ENCODE measurements at regions not wholly inside any gene's neighbourhood (a gene's known extent, or its start where the extent isn't known, plus 50 kb on each side); places are given as distances from the start of the nearest gene placed in this dataset.

GRCh38 chr2:234405462-234405861, 91.4 kb downstream of the ARL4C start:
- no peak overlapping the region for H3K9ac ChIP-seq (ENCODE audit: low read length)
- no peaks in the 10 kb centered on the region for H3K4me1 ChIP-seq (ENCODE audit: control insufficient read depth, low read depth, low read length)
- H3K56ac ChIP-seq (ENCODE audit: low read length), result no peak overlapping the region
- no peak overlapping the region for H2BK120ac ChIP-seq (ENCODE audit: low read depth, low read length)
- H3K18ac ChIP-seq (ENCODE audit: low read length), result no peak overlapping the region
- H3K4me2 ChIP-seq (ENCODE audit: low read length), result no peak overlapping the region
- H2AK5ac ChIP-seq (ENCODE audit: low read length), result no peak overlapping the region
- no peak overlapping the region for H2BK5ac ChIP-seq (ENCODE audit: low read length)
- no peak overlapping the region for H3K4me3 ChIP-seq (ENCODE audit: low read length)
- H3K79me1 ChIP-seq (ENCODE audit: low read length), result no peaks in the 10 kb centered on the region
- H2BK15ac ChIP-seq (replicated peaks; ENCODE audit: low read depth), result no peak overlapping the region
- H3K27me3 ChIP-seq (ENCODE audit: insufficient read depth, low read length, poor library complexity), result no peaks in the 10 kb centered on the region
- no CpG with 5 or more reads among the region's 2 CpGs for WGBS (ENCODE audit: extremely low coverage, insufficient coverage, low lambda C conversion rate)
- no peaks in the 10 kb centered on the region for H3K79me2 ChIP-seq (ENCODE audit: control insufficient read depth, insufficient read depth, low read length)
- H4K5ac ChIP-seq (ENCODE audit: low read length), result no peak overlapping the region
- no peaks in the 10 kb centered on the region for H3K36me3 ChIP-seq (ENCODE audit: control insufficient read depth, insufficient read depth, low read length)
- H3K4ac ChIP-seq (ENCODE audit: low read depth, low read length), result no peak overlapping the region
- no peak overlapping the region for H3K27ac ChIP-seq (ENCODE audit: low read depth, low read length)
- no peak overlapping the region for H4K8ac ChIP-seq (ENCODE audit: low read depth, low read length)
- no peak for DNase-seq
- no peak overlapping the region for H3K23ac ChIP-seq (ENCODE audit: low read length)

- no peak overlapping the region for H2AK5ac ChIP-seq (ENCODE audit: low read length)
- no peak overlapping the region for H3K23ac ChIP-seq (ENCODE audit: low read length)
- H3K4me1 ChIP-seq (ENCODE audit: control insufficient read depth, low read depth, low read length), result no peaks in the 10 kb centered on the region
- no peaks in the 10 kb centered on the region for H3K36me3 ChIP-seq (ENCODE audit: control insufficient read depth, insufficient read depth, low read length)
- H3K27me3 ChIP-seq (ENCODE audit: insufficient read depth, low read length, poor library complexity), result no peaks in the 10 kb centered on the region
- no peak overlapping the region for H3K4me3 ChIP-seq (ENCODE audit: low read length)
- no peak overlapping the region for H3K27ac ChIP-seq (ENCODE audit: low read depth, low read length)
- H4K5ac ChIP-seq (ENCODE audit: low read length), result no peak overlapping the region
- no peak overlapping the region for H3K18ac ChIP-seq (ENCODE audit: low read length)
- H3K56ac ChIP-seq (ENCODE audit: low read length), result no peak overlapping the region
- no peak overlapping the region for H2BK120ac ChIP-seq (ENCODE audit: low read depth, low read length)
- no peaks in the 10 kb centered on the region for H3K79me2 ChIP-seq (ENCODE audit: control insufficient read depth, insufficient read depth, low read length)
- no peak overlapping the region for H2BK15ac ChIP-seq (replicated peaks; ENCODE audit: low read depth)
- H3K79me1 ChIP-seq (ENCODE audit: low read length), result no peaks in the 10 kb centered on the region
- H3K4ac ChIP-seq (ENCODE audit: low read depth, low read length), result no peak overlapping the region
- no peak overlapping the region for H3K9ac ChIP-seq (ENCODE audit: low read length)
- H4K8ac ChIP-seq (ENCODE audit: low read depth, low read length), result no peak overlapping the region
- no peak overlapping the region for H2BK5ac ChIP-seq (ENCODE audit: low read length)
- H3K4me2 ChIP-seq (ENCODE audit: low read length), result no peak overlapping the region
- no peak for DNase-seq
- WGBS (ENCODE audit: extremely low coverage, insufficient coverage, low lambda C conversion rate), result no CpG with 5 or more reads among the region's 8 CpGs
Measured at GRCh38 chr2:234404957-234405356, 91.9 kb downstream of the ARL4C start.

- no peak overlapping the region for H3K18ac ChIP-seq (ENCODE audit: low read length)
- H3K79me2 ChIP-seq (ENCODE audit: control insufficient read depth, insufficient read depth, low read length), result no peaks in the 10 kb centered on the region
- H4K8ac ChIP-seq (ENCODE audit: low read depth, low read length), result no peak overlapping the region
- H4K5ac ChIP-seq (ENCODE audit: low read length), result no peak overlapping the region
- no peaks in the 10 kb centered on the region for H3K79me1 ChIP-seq (ENCODE audit: low read length)
- H3K4me3 ChIP-seq (ENCODE audit: low read length), result no peak overlapping the region
- no peak overlapping the region for H2BK15ac ChIP-seq (replicated peaks; ENCODE audit: low read depth)
- no peaks in the 10 kb centered on the region for H3K4me1 ChIP-seq (ENCODE audit: control insufficient read depth, low read depth, low read length)
- no peak overlapping the region for H3K9ac ChIP-seq (ENCODE audit: low read length)
- no peaks in the 10 kb centered on the region for H3K36me3 ChIP-seq (ENCODE audit: control insufficient read depth, insufficient read depth, low read length)
- H3K27ac ChIP-seq (ENCODE audit: low read depth, low read length), result no peak overlapping the region
- H3K56ac ChIP-seq (ENCODE audit: low read length), result no peak overlapping the region
- H2AK5ac ChIP-seq (ENCODE audit: low read length), result no peak overlapping the region
- no CpG with 5 or more reads among the region's 1 CpG for WGBS (ENCODE audit: extremely low coverage, insufficient coverage, low lambda C conversion rate)
- DNase-seq, result no peak
- H2BK5ac ChIP-seq (ENCODE audit: low read length), result no peak overlapping the region
- no peak overlapping the region for H3K4ac ChIP-seq (ENCODE audit: low read depth, low read length)
- no peak overlapping the region for H3K4me2 ChIP-seq (ENCODE audit: low read length)
- H3K27me3 ChIP-seq (ENCODE audit: insufficient read depth, low read length, poor library complexity), result no peaks in the 10 kb centered on the region
- no peak overlapping the region for H2BK120ac ChIP-seq (ENCODE audit: low read depth, low read length)
- no peak overlapping the region for H3K23ac ChIP-seq (ENCODE audit: low read length)
Measured at GRCh38 chr2:234403751-234404150, 93.1 kb downstream of the ARL4C start.

GRCh38 chr2:234403074-234403473, 93.8 kb downstream of the ARL4C start:
- no peaks in the 10 kb centered on the region for H3K27me3 ChIP-seq (ENCODE audit: insufficient read depth, low read length, poor library complexity)
- no peaks in the 10 kb centered on the region for H3K79me2 ChIP-seq (ENCODE audit: control insufficient read depth, insufficient read depth, low read length)
- H2BK120ac ChIP-seq (ENCODE audit: low read depth, low read length), result no peak overlapping the region
- no peak overlapping the region for H3K27ac ChIP-seq (ENCODE audit: low read depth, low read length)
- H3K9ac ChIP-seq (ENCODE audit: low read length), result no peak overlapping the region
- H3K4me2 ChIP-seq (ENCODE audit: low read length), result no peak overlapping the region
- H2AK5ac ChIP-seq (ENCODE audit: low read length), result no peak overlapping the region
- H2BK5ac ChIP-seq (ENCODE audit: low read length), result no peak overlapping the region
- H3K79me1 ChIP-seq (ENCODE audit: low read length), result no peaks in the 10 kb centered on the region
- no peak overlapping the region for H3K4ac ChIP-seq (ENCODE audit: low read depth, low read length)
- no peak overlapping the region for H4K5ac ChIP-seq (ENCODE audit: low read length)
- no peaks in the 10 kb centered on the region for H3K36me3 ChIP-seq (ENCODE audit: control insufficient read depth, insufficient read depth, low read length)
- H4K8ac ChIP-seq (ENCODE audit: low read depth, low read length), result no peak overlapping the region
- H3K23ac ChIP-seq (ENCODE audit: low read length), result no peak overlapping the region
- DNase-seq, result no peak
- H3K4me1 ChIP-seq (ENCODE audit: control insufficient read depth, low read depth, low read length), result no peaks in the 10 kb centered on the region
- H2BK15ac ChIP-seq (replicated peaks; ENCODE audit: low read depth), result no peak overlapping the region
- no peak overlapping the region for H3K56ac ChIP-seq (ENCODE audit: low read length)
- H3K4me3 ChIP-seq (ENCODE audit: low read length), result no peak overlapping the region
- no CpG with 5 or more reads among the region's 8 CpGs for WGBS (ENCODE audit: extremely low coverage, insufficient coverage, low lambda C conversion rate)
- H3K18ac ChIP-seq (ENCODE audit: low read length), result no peak overlapping the region

GRCh38 chr2:234401426-234401825, 95.5 kb downstream of the ARL4C start:
- H2BK15ac ChIP-seq (replicated peaks; ENCODE audit: low read depth), result no peak overlapping the region
- H3K79me1 ChIP-seq (ENCODE audit: low read length), result no peaks in the 10 kb centered on the region
- H3K27ac ChIP-seq (ENCODE audit: low read depth, low read length), result no peak overlapping the region
- H3K27me3 ChIP-seq (ENCODE audit: insufficient read depth, low read length, poor library complexity), result no peaks in the 10 kb centered on the region
- no peak for DNase-seq
- H3K18ac ChIP-seq (ENCODE audit: low read length), result no peak overlapping the region
- no peak overlapping the region for H3K4me3 ChIP-seq (ENCODE audit: low read length)
- H3K36me3 ChIP-seq (ENCODE audit: control insufficient read depth, insufficient read depth, low read length), result no peaks in the 10 kb centered on the region
- H3K4ac ChIP-seq (ENCODE audit: low read depth, low read length), result no peak overlapping the region
- H3K56ac ChIP-seq (ENCODE audit: low read length), result no peak overlapping the region
- no peak overlapping the region for H2BK5ac ChIP-seq (ENCODE audit: low read length)
- no peak overlapping the region for H2AK5ac ChIP-seq (ENCODE audit: low read length)
- no CpG with 5 or more reads among the region's 2 CpGs for WGBS (ENCODE audit: extremely low coverage, insufficient coverage, low lambda C conversion rate)
- no peak overlapping the region for H3K23ac ChIP-seq (ENCODE audit: low read length)
- H4K8ac ChIP-seq (ENCODE audit: low read depth, low read length), result no peak overlapping the region
- no peak overlapping the region for H3K9ac ChIP-seq (ENCODE audit: low read length)
- H4K5ac ChIP-seq (ENCODE audit: low read length), result no peak overlapping the region
- H2BK120ac ChIP-seq (ENCODE audit: low read depth, low read length), result no peak overlapping the region
- H3K79me2 ChIP-seq (ENCODE audit: control insufficient read depth, insufficient read depth, low read length), result no peaks in the 10 kb centered on the region
- no peak overlapping the region for H3K4me2 ChIP-seq (ENCODE audit: low read length)
- H3K4me1 ChIP-seq (ENCODE audit: control insufficient read depth, low read depth, low read length), result no peaks in the 10 kb centered on the region

GRCh38 chr2:234399451-234400246, 97.2 kb downstream of the ARL4C start:
- Histone ChIP-seq H3K79me1 (ENCODE audit: low read length) (no peaks in the 10 kb centered on the region), H3K4me3 (ENCODE audit: low read length) (no peak overlapping the region), H3K36me3 (ENCODE audit: control insufficient read depth, insufficient read depth, low read length) (no peaks in the 10 kb centered on the region), H2AK5ac (ENCODE audit: low read length) (no peak overlapping the region), H2BK120ac (ENCODE audit: low read depth, low read length) (no peak overlapping the region), H2BK15ac (replicated peaks; ENCODE audit: low read depth) (no peak overlapping the region), H3K27ac (ENCODE audit: low read depth, low read length) (no peak overlapping the region), H3K56ac (ENCODE audit: low read length) (no peak overlapping the region), H3K23ac (ENCODE audit: low read length) (no peak overlapping the region), H3K18ac (ENCODE audit: low read length) (no peak overlapping the region), H3K4me1 (ENCODE audit: control insufficient read depth, low read depth, low read length) (no peaks in the 10 kb centered on the region), H3K79me2 (ENCODE audit: control insufficient read depth, insufficient read depth, low read length) (no peaks in the 10 kb centered on the region), H4K5ac (ENCODE audit: low read length) (no peak overlapping the region), H4K8ac (ENCODE audit: low read depth, low read length) (no peak overlapping the region), H2BK5ac (ENCODE audit: low read length) (no peak overlapping the region), H3K4ac (ENCODE audit: low read depth, low read length) (no peak overlapping the region), H3K27me3 (ENCODE audit: insufficient read depth, low read length, poor library complexity) (no peaks in the 10 kb centered on the region), H3K4me2 (ENCODE audit: low read length) (no peak overlapping the region), H3K9ac (ENCODE audit: low read length) (no peak overlapping the region)
- no CpG with 5 or more reads among the region's 11 CpGs for WGBS (ENCODE audit: extremely low coverage, insufficient coverage, low lambda C conversion rate)
- no peak for DNase-seq

Data from mesendoderm (in vitro differentiated cells).